GM21786 (cell line): ENCODE measurements at regions not wholly inside any gene's neighbourhood (a gene's known extent, or its start where the extent isn't known, plus 50 kb on each side); places are given as distances from the start of the nearest gene placed in this dataset.

Experiments used
- ATAC-seq: cut with Tn5 transposase; IDR thresholded peaks from one replicate; pipeline ENCODE4 v1.9.1; 2021; ENCODE audit not compliant: unreplicated experiment

- no peak for ATAC-seq
Observed at GRCh38 chr5:124590686-124591085, 155.8 kb downstream of the ZNF608 start.

DNA sequence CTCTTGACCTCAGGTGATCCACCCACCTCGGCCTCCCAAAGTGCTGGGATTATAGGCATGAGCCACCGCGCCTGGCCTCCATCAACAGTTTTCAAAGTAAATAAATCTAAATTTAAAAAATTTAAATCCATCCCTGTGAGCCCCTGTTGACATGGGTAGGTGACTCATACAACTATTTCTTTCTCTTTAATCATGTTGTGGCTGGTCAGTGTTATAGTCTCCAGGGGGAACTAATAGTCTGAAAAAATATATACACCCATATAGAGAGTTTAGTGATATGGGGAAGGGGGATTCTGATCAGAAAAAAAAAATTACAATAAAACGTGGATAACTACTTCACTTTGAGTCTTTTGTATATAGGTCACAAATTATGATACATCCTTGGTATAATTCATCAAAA, 159.2 kb downstream of the ZNF608 start:
- no peak for ATAC-seq

GRCh38 chr5:124584991-124585715, 161.3 kb downstream of the ZNF608 start:
- no peak for ATAC-seq

DNA sequence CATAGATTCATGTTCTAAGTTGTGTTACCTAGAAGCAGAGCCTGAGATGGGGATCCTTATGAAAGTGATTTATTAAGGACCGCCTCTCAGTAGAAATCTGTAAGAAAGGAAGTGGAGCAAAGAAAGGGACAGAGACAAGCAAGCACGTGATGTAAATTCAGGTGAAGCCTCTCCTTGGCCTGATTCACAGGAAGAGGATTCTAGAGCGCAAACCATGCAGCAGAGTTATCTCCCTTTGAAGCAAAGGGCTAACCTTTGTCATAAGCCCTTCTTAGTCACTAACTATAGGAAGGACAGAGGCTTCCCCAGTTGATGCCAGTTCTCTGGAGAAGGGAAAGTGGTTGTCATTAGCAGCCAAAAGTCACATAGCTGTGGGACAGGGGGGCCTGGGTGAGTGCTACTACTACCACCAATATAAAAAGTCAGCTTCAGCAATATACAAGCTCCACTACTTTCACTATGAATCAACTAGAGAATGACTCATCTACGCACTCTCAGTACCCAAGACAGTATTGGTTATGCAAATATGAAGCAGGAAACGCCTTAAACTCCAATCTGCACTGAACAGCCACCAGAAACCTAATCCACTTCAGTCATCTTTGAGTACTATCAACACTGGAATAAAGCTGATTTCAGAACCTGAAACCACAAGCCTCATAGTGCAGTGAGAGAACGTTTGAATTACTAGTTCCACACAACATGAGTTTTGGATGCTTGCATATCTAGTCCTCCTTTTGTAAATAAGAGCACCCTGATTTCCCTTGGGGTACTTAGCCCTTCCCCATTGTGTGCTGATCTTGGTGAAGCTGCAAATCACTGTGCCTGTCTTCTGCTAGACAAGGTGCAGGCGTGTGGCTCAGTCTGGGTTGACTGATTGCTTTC, 162.7 kb downstream of the ZNF608 start:
- ATAC-seq = peak; percentile 100

GRCh38 chr5:124582561-124582840, 163.9 kb downstream of the ZNF608 start:
- no peak for ATAC-seq

GRCh38 chr5:124581738-124582560, 164.5 kb downstream of the ZNF608 start:
- no peak for ATAC-seq

GRCh38 chr5:124580925-124581737, 165.3 kb downstream of the ZNF608 start:
- ATAC-seq = no peak

DNA sequence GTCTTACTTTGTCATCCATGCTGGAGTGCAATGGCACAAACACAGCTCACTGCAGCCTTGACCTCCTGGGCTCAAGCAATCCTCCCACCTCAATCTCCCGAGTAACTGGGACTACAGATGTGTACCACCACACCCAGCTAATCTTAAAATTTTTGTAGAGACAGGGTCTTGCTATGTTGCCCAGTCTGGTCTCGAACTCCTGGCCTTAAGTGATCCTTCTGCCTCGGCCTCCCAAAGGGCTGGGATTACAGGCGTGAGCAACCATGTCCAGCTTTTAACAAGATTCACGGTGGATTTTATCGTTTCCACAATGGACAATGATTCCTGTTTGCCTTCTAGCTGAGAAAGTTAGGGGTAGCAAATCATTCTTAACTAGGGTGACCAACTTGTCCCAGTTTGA, 165.9 kb downstream of the ZNF608 start:
- no peak for ATAC-seq

- ATAC-seq = peak; percentile 76
Observed at GRCh38 chr5:124576848-124577409, 169.5 kb downstream of the ZNF608 start.

DNA sequence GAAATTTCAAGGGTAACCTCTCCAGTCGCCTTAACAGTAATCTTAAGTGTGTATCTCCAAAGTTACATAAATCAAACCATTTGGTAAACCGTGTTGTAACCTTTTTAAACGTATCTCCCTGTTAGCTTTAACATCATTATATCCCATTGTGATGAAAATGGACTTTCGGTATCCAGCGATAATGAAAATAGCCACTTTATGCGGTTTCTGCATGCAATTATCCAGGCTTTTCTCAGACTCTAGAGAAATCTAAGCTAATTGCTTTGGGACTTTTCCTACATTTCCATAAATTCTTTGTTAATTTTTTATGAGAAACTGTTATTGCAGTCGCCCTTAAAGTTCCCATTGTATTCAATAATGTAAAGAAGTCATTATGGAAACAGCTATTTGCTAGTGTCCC, 170.7 kb downstream of the ZNF608 start:
- ATAC-seq = no peak

DNA sequence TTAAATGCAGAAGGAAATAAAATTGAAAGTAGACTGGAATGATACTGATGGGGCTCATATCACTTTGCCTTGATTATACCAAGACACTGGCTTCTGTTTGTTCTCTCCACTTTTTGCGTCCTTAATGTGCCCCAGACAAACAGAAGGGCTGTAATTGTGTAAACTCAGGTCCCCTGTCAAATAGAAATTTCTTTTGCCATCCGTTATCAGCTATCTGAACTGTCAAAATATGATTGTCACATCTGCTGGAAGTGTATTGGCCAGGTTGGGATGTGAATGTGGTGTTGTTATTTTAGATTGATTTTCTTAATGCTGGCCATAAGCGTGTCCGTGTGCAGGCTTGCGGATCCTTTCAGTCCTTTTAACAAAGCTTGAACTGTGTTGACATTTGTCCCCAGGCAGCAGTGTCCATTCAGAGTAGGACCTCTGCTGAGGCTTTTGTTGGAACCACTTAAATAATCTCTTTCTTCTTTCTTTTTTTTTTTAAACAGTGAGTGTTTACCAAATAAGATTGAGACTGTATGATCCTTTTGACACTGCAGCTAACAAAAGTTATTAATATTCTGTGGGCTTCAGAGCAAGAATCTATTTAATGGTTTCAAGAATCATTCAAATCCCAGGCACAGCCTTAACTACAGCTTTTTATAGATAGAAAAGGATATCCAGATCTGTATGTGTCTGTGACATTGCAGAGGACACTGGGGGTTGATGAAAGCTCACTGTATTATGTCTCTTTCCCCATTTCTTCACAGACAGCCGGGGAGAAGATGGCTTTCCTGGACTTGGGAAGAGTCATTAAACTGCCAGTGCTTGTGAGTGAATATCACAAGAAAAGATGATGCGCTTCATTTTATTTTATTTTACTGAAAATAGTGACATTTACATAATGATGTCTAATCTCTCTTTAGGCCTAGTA, 171.7 kb downstream of the ZNF608 start:
- no peak for ATAC-seq

GRCh38 chr5:124572971-124573370, 173.5 kb downstream of the ZNF608 start:
- ATAC-seq = no peak

DNA sequence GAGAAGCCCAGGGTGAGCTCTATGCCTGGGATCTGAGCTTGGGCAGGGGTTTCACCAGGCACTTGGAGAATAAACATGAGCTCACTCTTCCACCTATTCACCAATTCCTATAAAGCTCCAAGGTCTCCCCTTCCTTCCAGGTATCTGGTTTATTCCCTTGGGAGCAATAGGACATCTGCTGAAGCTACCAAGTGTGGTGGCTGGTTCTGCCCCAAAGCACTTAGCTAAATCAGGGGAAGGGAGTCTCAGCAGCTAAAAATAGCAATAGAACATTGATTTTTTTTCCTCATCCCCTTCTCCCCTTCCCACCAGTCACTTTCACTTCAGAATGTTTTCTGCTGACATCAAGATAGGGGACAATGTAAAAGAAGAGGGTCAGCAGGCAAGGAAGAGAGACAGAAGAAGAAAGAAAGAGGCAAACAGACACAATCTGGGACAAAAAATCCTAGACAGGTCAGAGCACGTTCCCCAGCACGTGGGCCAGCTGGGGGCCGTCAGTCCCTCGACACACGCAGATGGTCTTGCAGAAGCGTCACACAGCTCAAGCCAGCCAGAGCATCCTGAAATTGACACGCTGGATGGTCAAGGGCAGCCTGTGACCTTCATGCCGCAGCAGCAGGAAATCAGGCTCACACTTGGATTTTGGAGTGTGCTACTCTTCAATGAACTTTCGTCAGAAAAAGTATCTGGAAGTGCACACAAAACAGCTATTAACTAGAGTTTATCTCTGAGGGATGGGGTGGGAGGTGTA, 176.0 kb downstream of the ZNF608 start:
- ATAC-seq = no peak

DNA sequence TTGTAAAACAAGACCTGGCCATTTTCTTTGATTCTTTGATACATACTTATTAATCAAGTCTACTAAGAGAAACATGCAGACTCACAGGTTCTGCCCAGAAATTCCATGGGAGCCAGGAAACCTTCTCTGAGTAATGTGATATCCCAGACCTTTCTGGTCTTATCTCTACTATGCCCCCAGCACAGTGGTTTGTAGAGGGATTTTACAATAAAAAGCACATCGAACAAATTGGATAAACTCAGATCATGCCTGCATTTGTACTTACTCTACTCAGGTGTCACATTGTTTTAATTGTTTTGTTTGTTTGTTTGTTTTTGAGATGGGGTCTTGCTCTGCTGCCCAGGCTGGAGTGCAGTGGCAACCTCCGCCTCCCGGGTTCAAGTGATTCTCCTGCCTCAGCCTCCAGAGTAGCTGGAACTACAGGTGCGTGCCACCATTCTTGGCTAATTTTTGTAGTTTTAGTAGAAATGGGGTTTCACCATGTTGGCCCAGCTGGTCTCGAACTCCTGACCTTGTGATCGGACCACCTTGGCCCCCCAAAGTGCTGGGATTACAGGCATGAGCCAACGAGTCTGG, 179.5 kb downstream of the ZNF608 start:
- no peak for ATAC-seq

- no peak for ATAC-seq
Observed at GRCh38 chr5:124561451-124561850, 185.0 kb downstream of the ZNF608 start.

- ATAC-seq = no peak
Observed at GRCh38 chr5:124560370-124560769, 186.1 kb downstream of the ZNF608 start.

DNA sequence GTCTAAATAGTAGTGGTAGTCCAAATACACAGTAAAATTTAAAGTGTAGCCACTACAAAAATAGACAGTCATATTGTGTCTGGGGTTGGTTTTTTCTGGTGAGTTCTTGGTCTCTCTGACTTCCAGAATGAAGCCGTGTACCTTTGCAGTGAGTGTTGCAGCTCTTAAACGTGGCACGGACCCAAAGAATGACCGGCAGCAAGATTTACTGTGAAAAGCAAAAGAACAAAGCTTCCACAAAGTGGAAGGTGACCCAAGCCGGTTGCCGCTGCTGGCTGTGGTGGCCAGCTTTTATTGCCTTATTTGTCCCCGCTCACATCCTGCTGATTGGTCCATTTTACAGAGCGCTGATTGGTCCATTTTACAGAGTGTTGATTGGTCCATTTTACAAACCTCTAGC, 188.7 kb downstream of the ZNF608 start:
- no peak for ATAC-seq
